ENCODE measurements at regions not wholly inside any gene's neighbourhood (a gene's known extent, or its start where the extent isn't known, plus 50 kb on each side); places are given as distances from the start of the nearest gene placed in this dataset.

GRCh38 chr2:129462349-129462748 is 517.1 kb upstream of the RAB6C start:
- TF ChIP-seq CTCF (IDR thresholded peaks at IDR 0.05; ENCODE audit: insufficient read depth, low read length, missing control alignments): no peak
- ChIA-PET POLR2A (no interaction called here), CTCF (no interaction called here)
- H3K4me3 ChIP-seq (ENCODE audit: low read depth, low read length): no peak overlapping the region
- no peak for DNase-seq (ENCODE audit: low read depth, low spot score)

- ChIA-PET POLR2A (no interaction called here), CTCF (no interaction called here)
- DNase-seq (ENCODE audit: low read depth, low spot score): no peak
- H3K4me3 ChIP-seq (ENCODE audit: low read depth, low read length): no peak overlapping the region
- TF ChIP-seq CTCF (IDR thresholded peaks at IDR 0.05; ENCODE audit: insufficient read depth, low read length, missing control alignments): no peak
Observed at GRCh38 chr2:129462967-129463366, 516.5 kb upstream of the RAB6C start.

GRCh38 chr2:129464036-129464435 is 515.4 kb upstream of the RAB6C start:
- TF ChIP-seq CTCF (IDR thresholded peaks at IDR 0.05; ENCODE audit: insufficient read depth, low read length, missing control alignments): no peak
- POLR2A ChIA-PET: no interaction called here
- no peak for DNase-seq (ENCODE audit: low read depth, low spot score)

GRCh38 chr2:129464631-129465030 is 514.8 kb upstream of the RAB6C start:
- no peak for TF ChIP-seq CTCF (IDR thresholded peaks at IDR 0.05; ENCODE audit: insufficient read depth, low read length, missing control alignments)
- ChIA-PET CTCF (no interaction called here), POLR2A (no interaction called here)
- H3K4me3 ChIP-seq (ENCODE audit: low read depth, low read length): no peak overlapping the region
- DNase-seq (ENCODE audit: low read depth, low spot score): no peak

More at GRCh38 chr2:129464036-129464435, 515.4 kb upstream of the RAB6C start:
- CTCF ChIA-PET: no interaction called here
- no peak overlapping the region for H3K4me3 ChIP-seq (ENCODE audit: low read depth, low read length)

- DNase-seq (ENCODE audit: low read depth, low spot score): no peak
- no peak overlapping the region for H3K4me3 ChIP-seq (ENCODE audit: low read depth, low read length)
- ChIA-PET CTCF (no interaction called here), POLR2A (no interaction called here)
- no peak for TF ChIP-seq CTCF (IDR thresholded peaks at IDR 0.05; ENCODE audit: insufficient read depth, low read length, missing control alignments)
Observed at GRCh38 chr2:129465045-129465444, 514.4 kb upstream of the RAB6C start.

GRCh38 chr2:129466389-129466788 is 513.1 kb upstream of the RAB6C start:
- ChIA-PET CTCF (no interaction called here), POLR2A (no interaction called here)
- TF ChIP-seq CTCF (IDR thresholded peaks at IDR 0.05; ENCODE audit: insufficient read depth, low read length, missing control alignments): no peak
- no peak overlapping the region for H3K4me3 ChIP-seq (ENCODE audit: low read depth, low read length)
- DNase-seq (ENCODE audit: low read depth, low spot score): no peak

Measured in AG04449 (cell line).